H1 (cell line): ENCODE measurements at regions not wholly inside any gene's neighbourhood (a gene's known extent, or its start where the extent isn't known, plus 50 kb on each side); places are given as distances from the start of the nearest gene placed in this dataset.
A peak's percentile ranks its signal among the peaks of the same experiment; 100 is the strongest.

Experiments used
- CTCF ChIA-PET: fragments of 300-600 bp; sonication (Branson Sonifier 250); formaldehyde crosslinking; loops from one replicate; lab custom pipeline; 2021; ENCODE audit not compliant: partially characterized antibody; lab: Charles Lee
- POLR2A ChIA-PET: fragments of 300-600 bp; sonication (Branson Sonifier 250); formaldehyde crosslinking; loops from one replicate; lab custom pipeline; 2021; ENCODE audit warnings: inconsistent platforms; ENCODE audit not compliant: partially characterized antibody; lab: Charles Lee
- DNase-seq, 2 experiments: peaks; one replicate each; pipeline versions ENCODE4 v3.0.0 to v3.0.0-alpha.2; 2010 to 2022; ENCODE audit warnings: low spot score in 2 of 2, low read depth in 1 of 2, mixed read lengths in 1 of 2
- FAIRE-seq: peaks from 2 replicates; lab custom pipeline; 2011; peaks lifted over from hg19 to GRCh38; lab: Jason Lieb, UNC
- H2AFZ ChIP-seq: 2 replicates; pipeline ENCODE4 v1.8.1; 2012; ENCODE audit warnings: low read length, inconsistent platforms
- H2AK5ac ChIP-seq: 2 replicates; pipeline ENCODE4 v1.6.1; 2013; ENCODE audit warnings: low read depth, low read length
- H2BK120ac ChIP-seq: replicated peaks from 2 replicates; pipeline ENCODE3; 2013; ENCODE audit warnings: low read depth, low read length, inconsistent platforms
- H2BK12ac ChIP-seq: 2 replicates; pipeline ENCODE4 v1.6.1; 2013; ENCODE audit warnings: low read depth, low read length
- H2BK15ac ChIP-seq: 2 replicates; pipeline ENCODE4 v1.6.1; 2013; ENCODE audit warnings: low read length
- H2BK20ac ChIP-seq: 2 replicates; pipeline ENCODE4 v1.6.1; 2013; ENCODE audit warnings: low read length
- H2BK5ac ChIP-seq: 2 replicates; pipeline ENCODE4 v1.6.1; 2013; ENCODE audit warnings: low read depth, low read length
- H3K14ac ChIP-seq: 2 replicates; pipeline ENCODE4 v1.6.1; 2013; ENCODE audit warnings: inconsistent platforms; ENCODE audit not compliant: insufficient read length
- H3K18ac ChIP-seq: 2 replicates; pipeline ENCODE4 v1.6.1; 2013; ENCODE audit warnings: low read length; ENCODE audit errors: extremely low read depth
- H3K23ac ChIP-seq: 2 replicates; pipeline ENCODE4 v1.6.1; 2013; ENCODE audit warnings: inconsistent platforms; ENCODE audit not compliant: insufficient read length
- H3K23me2 ChIP-seq: 2 replicates; pipeline ENCODE4 v1.6.1; 2013; ENCODE audit warnings: low read depth, low read length
- H3K27ac ChIP-seq: 2 replicates; pipeline ENCODE4 v1.6.1; 2011; ENCODE audit warnings: low read depth, low read length, inconsistent platforms
- H3K27me3 ChIP-seq, 4 experiments: replicated peaks in 1 of 4; 1 replicate in 1 of 4; 2 replicates in 3 of 4; pipeline versions ENCODE4 v1.6.1 to v1.8.1; 2011 to 2013; ENCODE audit warnings: low read length in 3 of 4, mild to moderate bottlenecking in 3 of 4, inconsistent platforms in 2 of 4, mixed read lengths in 2 of 4, moderate library complexity in 1 of 4; ENCODE audit not compliant: control insufficient read depth in 3 of 4, insufficient read depth in 3 of 4; ENCODE audit errors: extremely low read depth in 1 of 4
- H3K36me3 ChIP-seq, 4 experiments: 2 replicates each; pipeline versions ENCODE4 v1.6.1 to v1.8.1; 2011 to 2013; ENCODE audit warnings: mild to moderate bottlenecking in 4 of 4, low read length in 3 of 4, moderate library complexity in 2 of 4, control low read depth in 1 of 4, inconsistent platforms in 1 of 4; ENCODE audit not compliant: insufficient read depth in 4 of 4, control insufficient read depth in 2 of 4
- H3K4ac ChIP-seq: replicated peaks from 2 replicates; pipeline ENCODE3; 2013; ENCODE audit warnings: low read length, low read depth, mixed read lengths, inconsistent platforms; ENCODE audit not compliant: insufficient read length
- H3K4me1 ChIP-seq, 4 experiments: replicated peaks in 1 of 4; 1 replicate in 1 of 4; 2 replicates in 3 of 4; pipeline versions ENCODE4 v1.6.1 to v1.8.1; 2011 to 2013; ENCODE audit warnings: low read length in 3 of 4, inconsistent platforms in 2 of 4, mixed read lengths in 1 of 4; ENCODE audit not compliant: insufficient read depth in 4 of 4, control insufficient read depth in 3 of 4
- H3K4me2 ChIP-seq, 2 experiments: 2 replicates each; pipeline versions ENCODE4 v1.6.1 to v1.8.1; 2011 to 2013; ENCODE audit warnings: low read depth in 2 of 2, low read length in 2 of 2, control low read depth in 1 of 2, inconsistent platforms in 1 of 2, mild to moderate bottlenecking in 1 of 2; ENCODE audit not compliant: insufficient read depth in 1 of 2
- H3K4me3 ChIP-seq, 4 experiments: fragments of 200-600, 300-600 bp in 1 of 4; sonication (generic), shearing (Covaris generic), sonication (Bioruptor Twin) in 1 of 4; 2 replicates each; pipeline versions ENCODE4 v1.5.1 to v1.8.1; 2011 to 2016; ENCODE audit warnings: low read length in 4 of 4, low read depth in 3 of 4, control low read depth in 2 of 4, inconsistent platforms in 2 of 4, mild to moderate bottlenecking in 2 of 4, mixed read lengths in 1 of 4, moderate library complexity in 1 of 4; ENCODE audit not compliant: insufficient read depth in 2 of 4; ENCODE audit errors: extremely low read depth in 1 of 4
- H3K56ac ChIP-seq: replicated peaks from 2 replicates; pipeline ENCODE3; 2013; ENCODE audit warnings: low read depth, mild to moderate bottlenecking, mixed read lengths, low read length, inconsistent platforms; ENCODE audit not compliant: insufficient read length
- H3K79me1 ChIP-seq: 2 replicates; pipeline ENCODE4 v1.6.1; 2013; ENCODE audit warnings: low read depth, low read length, control low read depth
- H3K79me2 ChIP-seq, 2 experiments: 2 replicates each; pipeline versions ENCODE4 v1.6.1 to v1.8.1; 2012 to 2013; ENCODE audit warnings: low read length in 2 of 2, mild to moderate bottlenecking in 2 of 2, inconsistent platforms in 1 of 2; ENCODE audit not compliant: insufficient read depth in 2 of 2, control insufficient read depth in 1 of 2
- H3K9ac ChIP-seq, 4 experiments: replicated peaks in 1 of 4; 1 replicate in 1 of 4; 2 replicates in 3 of 4; pipeline versions ENCODE4 v1.6.1 to v1.8.1; 2011 to 2013; ENCODE audit warnings: low read depth in 3 of 4, low read length in 3 of 4, control low read depth in 2 of 4, mild to moderate bottlenecking in 2 of 4, moderate library complexity in 2 of 4, inconsistent platforms in 1 of 4; ENCODE audit errors: extremely low read depth in 1 of 4
- H3K9me3 ChIP-seq, 2 experiments: 2 replicates each; pipeline versions ENCODE4 v1.6.1 to v1.8.1; 2012 to 2013; ENCODE audit warnings: mild to moderate bottlenecking in 2 of 2, moderate library complexity in 2 of 2, control low read depth in 1 of 2, inconsistent platforms in 1 of 2, low read depth in 1 of 2, low read length in 1 of 2, mixed read lengths in 1 of 2; ENCODE audit not compliant: insufficient read depth in 2 of 2
- H4K20me1 ChIP-seq, 2 experiments: replicated peaks in 1 of 2; 2 replicates each; pipeline versions ENCODE3 to v1.8.1; 2011 to 2013; ENCODE audit warnings: inconsistent platforms in 2 of 2, low read length in 2 of 2, mild to moderate bottlenecking in 1 of 2; ENCODE audit not compliant: insufficient read depth in 2 of 2, control insufficient read depth in 1 of 2
- H4K5ac ChIP-seq: 2 replicates; pipeline ENCODE4 v1.6.1; 2013; ENCODE audit warnings: low read length, low read depth, mixed read lengths, inconsistent platforms; ENCODE audit not compliant: insufficient read length
- H4K8ac ChIP-seq: 2 replicates; pipeline ENCODE4 v1.8.0; 2013; ENCODE audit warnings: mild to moderate bottlenecking, moderate library complexity, low read length, inconsistent platforms; ENCODE audit not compliant: insufficient read depth; ENCODE audit errors: extremely low read depth
- H4K91ac ChIP-seq: replicated peaks from 2 replicates; pipeline ENCODE3; 2013; ENCODE audit warnings: low read length, mixed read lengths, inconsistent platforms; ENCODE audit not compliant: insufficient read length
- CHD1 ChIP-seq: IDR thresholded peaks from 2 replicates; pipeline ENCODE4 v1.6.1; 2012; ENCODE audit warnings: low read depth, low read length, improper control_type of control experiment
- EGR1 ChIP-seq: IDR thresholded peaks from 2 replicates; pipeline ENCODE4 v1.6.1; 2011; ENCODE audit warnings: low read depth, low read length, borderline replicate concordance
- JUND ChIP-seq: IDR thresholded peaks from 2 replicates; pipeline ENCODE4 v1.6.1; 2011; ENCODE audit warnings: mild to moderate bottlenecking, improper control_type of control experiment, low read length
- KDM1A ChIP-seq: fragments of 200-600, 300-600 bp; sonication (generic); IDR thresholded peaks from 2 replicates; pipeline ENCODE4 v1.7.1; 2016; ENCODE audit warnings: mild to moderate bottlenecking, low read length, borderline replicate concordance
- NANOG ChIP-seq: IDR thresholded peaks from 2 replicates; pipeline ENCODE4 v1.6.1; 2011; ENCODE audit warnings: low read length, low read depth, mild to moderate bottlenecking, inconsistent platforms; ENCODE audit not compliant: insufficient read depth, poor library complexity, severe bottlenecking
- NRF1 ChIP-seq: IDR thresholded peaks from 2 replicates; pipeline ENCODE4 v1.6.1; 2011; ENCODE audit warnings: mild to moderate bottlenecking, low read depth, low read length, improper control_type of control experiment
- PHF8 ChIP-seq: fragments of 200-600 bp; sonication (generic); conservative IDR thresholded peaks from 2 replicates; pipeline ENCODE4 v1.7.1; 2012; ENCODE audit warnings: low read depth, mild to moderate bottlenecking, inconsistent platforms, low read length, moderate library complexity
- SIRT6 ChIP-seq: IDR thresholded peaks from one replicate; pipeline ENCODE4 v1.7.1; 2012; ENCODE audit warnings: low read length, inconsistent platforms
- SP2 ChIP-seq: IDR thresholded peaks from 2 replicates; pipeline ENCODE4 v1.6.1; 2012; ENCODE audit warnings: mild to moderate bottlenecking, low read length, inconsistent platforms
- SRF ChIP-seq: IDR thresholded peaks from 2 replicates; pipeline ENCODE4 v1.6.1; 2011; ENCODE audit warnings: mild to moderate bottlenecking, low read depth, low read length, moderate library complexity
- TBP ChIP-seq: IDR thresholded peaks from 2 replicates; pipeline ENCODE4 v1.6.1; 2011; ENCODE audit warnings: low read depth, low read length, improper control_type of control experiment
- TEAD4 ChIP-seq: IDR thresholded peaks from 2 replicates; pipeline ENCODE4 v1.6.1; 2012; ENCODE audit warnings: low read depth, low read length, inconsistent platforms, mixed read lengths
- YY1 ChIP-seq: IDR thresholded peaks from 2 replicates; pipeline ENCODE4 v1.6.1; 2011; ENCODE audit warnings: low read depth, mild to moderate bottlenecking, low read length
- WGBS, 2 experiments: shearing (Covaris generic) in 1 of 2; methylation state at CpG; one replicate each; pipeline versions ENCODE4 v1.1.6 to v1.1.7; 2013 to 2015; ENCODE audit warnings: low lambda C conversion rate in 2 of 2, mixed read lengths in 2 of 2, inconsistent platforms in 1 of 2, low coverage in 1 of 2, missing lambda C conversion rate in 1 of 2; ENCODE audit not compliant: insufficient replicate concordance in 2 of 2, insufficient coverage in 1 of 2, insufficient read length in 1 of 2; ENCODE audit errors: extremely low coverage in 1 of 2, missing lambda C conversion rate in 1 of 2; 5-methylcytosine and 5-hydroxymethylcytosine counted together
- TF ChIP-seq, protein P1 (sequence below), 3 experiments: IDR thresholded peaks; 1 replicate in 2 of 3; 2 replicates in 1 of 3; pipeline versions ENCODE4 v1.5.1 to v1.6.1; 2011; ENCODE audit warnings: low read length in 3 of 3, mild to moderate bottlenecking in 3 of 3, inconsistent platforms in 2 of 3, low read depth in 1 of 3, moderate library complexity in 1 of 3; ENCODE audit not compliant: insufficient read depth in 1 of 3; ENCODE audit errors: control extremely low read depth in 1 of 3

DNA sequence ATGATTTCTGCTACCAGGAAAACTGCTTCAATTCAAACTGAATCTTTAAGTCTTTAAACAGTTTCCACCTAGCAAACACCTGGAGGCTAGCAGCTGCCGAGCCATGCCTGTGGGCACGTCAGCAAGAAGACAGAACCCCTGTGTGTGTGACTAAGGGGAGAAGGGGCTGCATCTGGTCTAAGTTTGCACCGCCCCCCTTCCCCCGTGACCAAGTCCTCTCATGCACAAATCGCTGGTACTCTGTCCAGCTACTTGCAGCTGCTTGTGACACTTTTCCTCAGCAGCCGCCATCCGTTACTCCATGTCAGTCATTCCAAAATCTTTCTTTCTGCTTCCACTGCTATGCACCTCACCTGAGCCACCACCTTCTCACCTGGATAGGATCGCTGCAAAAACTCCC, 355.0 kb downstream of the SS18 start:
- H2BK20ac ChIP-seq: no peak overlapping the region
- peak overlapping the region; percentile 2; the same call in 1 of the 2 replicates for H2BK12ac ChIP-seq
- H3K27me3 ChIP-seq: peaks cover 4 to 40% (median 20%) of the 10 kb centered on the region in 4 experiments
- H2BK15ac ChIP-seq: no peak overlapping the region
- H3K9ac ChIP-seq: no peak overlapping the region
- H4K91ac ChIP-seq: peak overlapping the region; percentile 46
- CTCF ChIA-PET: no interaction called here
- no peaks in the 10 kb centered on the region for H3K79me1 ChIP-seq
- H3K23ac ChIP-seq: no peak overlapping the region
- H3K56ac ChIP-seq: no peak overlapping the region
- H3K27ac ChIP-seq: no peak overlapping the region
- no peaks in the 10 kb centered on the region for H3K9me3 ChIP-seq
- no peak overlapping the region for H3K4ac ChIP-seq
- H4K8ac ChIP-seq: no peak overlapping the region
- H3K14ac ChIP-seq: no peak overlapping the region
- 91% methylated on average over 8 of the region's 8 CpGs; no CpG with 5 or more reads in 1 of the 2 experiments for WGBS, 2 experiments
- no peak for DNase-seq
- H4K5ac ChIP-seq: no peak overlapping the region
- no peak overlapping the region for H3K4me3 ChIP-seq
- no peak overlapping the region; the same call in 1 of the 2 replicates for H3K18ac ChIP-seq
- H3K4me1 ChIP-seq: peaks cover 5 to 10% (median 8%) of the 10 kb centered on the region in 4 experiments; a peak in 6 of 7 replicates
- H3K23me2 ChIP-seq: no peaks in the 10 kb centered on the region
- no peak overlapping the region for H3K4me2 ChIP-seq
- no peaks in the 10 kb centered on the region for H3K36me3 ChIP-seq
- H3K79me2 ChIP-seq: no peaks in the 10 kb centered on the region
- no peak for FAIRE-seq
- no peak overlapping the region for H2AK5ac ChIP-seq
- H2AFZ ChIP-seq: no peak overlapping the region
- H2BK5ac ChIP-seq: no peak overlapping the region
- H4K20me1 ChIP-seq: no peaks in the 10 kb centered on the region
- no peak overlapping the region for H2BK120ac ChIP-seq
- POLR2A ChIA-PET: no interaction called here
- TF ChIP-seq NRF1 (no peak), EGR1 (no peak), SIRT6 (no peak), CHD1 (no peak), SRF (no peak), SP2 (no peak), KDM1A (no peak), TEAD4 (no peak), NANOG (no peak), PHF8 (no peak), JUND (no peak), YY1 (no peak), TBP (no peak)
- TF ChIP-seq, protein P1, sequence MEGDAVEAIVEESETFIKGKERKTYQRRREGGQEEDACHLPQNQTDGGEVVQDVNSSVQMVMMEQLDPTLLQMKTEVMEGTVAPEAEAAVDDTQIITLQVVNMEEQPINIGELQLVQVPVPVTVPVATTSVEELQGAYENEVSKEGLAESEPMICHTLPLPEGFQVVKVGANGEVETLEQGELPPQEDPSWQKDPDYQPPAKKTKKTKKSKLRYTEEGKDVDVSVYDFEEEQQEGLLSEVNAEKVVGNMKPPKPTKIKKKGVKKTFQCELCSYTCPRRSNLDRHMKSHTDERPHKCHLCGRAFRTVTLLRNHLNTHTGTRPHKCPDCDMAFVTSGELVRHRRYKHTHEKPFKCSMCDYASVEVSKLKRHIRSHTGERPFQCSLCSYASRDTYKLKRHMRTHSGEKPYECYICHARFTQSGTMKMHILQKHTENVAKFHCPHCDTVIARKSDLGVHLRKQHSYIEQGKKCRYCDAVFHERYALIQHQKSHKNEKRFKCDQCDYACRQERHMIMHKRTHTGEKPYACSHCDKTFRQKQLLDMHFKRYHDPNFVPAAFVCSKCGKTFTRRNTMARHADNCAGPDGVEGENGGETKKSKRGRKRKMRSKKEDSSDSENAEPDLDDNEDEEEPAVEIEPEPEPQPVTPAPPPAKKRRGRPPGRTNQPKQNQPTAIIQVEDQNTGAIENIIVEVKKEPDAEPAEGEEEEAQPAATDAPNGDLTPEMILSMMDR (IDR thresholded peaks at IDR 0.05; ENCODE audit: control extremely low read depth in 1 of 3, insufficient read depth in 1 of 3, low read depth in 1 of 3, low read length in 3 of 3): no peak
